ENCODE measurements at regions not wholly inside any gene's neighbourhood (a gene's known extent, or its start where the extent isn't known, plus 50 kb on each side); places are given as distances from the start of the nearest gene placed in this dataset.
"Not testable (repeated sequence)": the region's sequence is repeated elsewhere in the genome, so short reads cannot be mapped to it uniquely, and the experiment has no call there.

- in situ Hi-C loops (cut with MboI; ENCODE audit: low pct_unique_long_range_greater_than_20kb, low sequenced_read_pairs) = no loop called here
- no peak for DNase-seq
These were observed 153.7 kb upstream of the PLAAT1 start for GRCh38 chr3:193087336-193087735.

- in situ Hi-C loops (cut with MboI; ENCODE audit: low pct_unique_long_range_greater_than_20kb, low sequenced_read_pairs) = no loop called here
- no peak for DNase-seq
These were observed 145.7 kb upstream of the PLAAT1 start for GRCh38 chr3:193095366-193095765.

GRCh38 chr3:193096076-193096475 is 144.9 kb upstream of the PLAAT1 start:
- in situ Hi-C loops (cut with MboI; ENCODE audit: low pct_unique_long_range_greater_than_20kb, low sequenced_read_pairs) = no loop called here
- no peak for DNase-seq

- DNase-seq = no peak
- in situ Hi-C loops (cut with MboI; ENCODE audit: low pct_unique_long_range_greater_than_20kb, low sequenced_read_pairs) = no loop called here
These were observed 126.3 kb upstream of the PLAAT1 start for GRCh38 chr3:193114431-193115340.

- DNase-seq = no peak
- in situ Hi-C loops (cut with MboI; ENCODE audit: low pct_unique_long_range_greater_than_20kb, low sequenced_read_pairs) = no loop called here
These were observed 124.2 kb upstream of the PLAAT1 start for GRCh38 chr3:193116871-193117270.

GRCh38 chr3:193118907-193119306 is 122.1 kb upstream of the PLAAT1 start:
- in situ Hi-C loops (cut with MboI; ENCODE audit: low pct_unique_long_range_greater_than_20kb, low sequenced_read_pairs) = no loop called here

GRCh38 chr3:193119926-193120325 is 121.1 kb upstream of the PLAAT1 start:
- DNase-seq = no peak
- in situ Hi-C loops (cut with MboI; ENCODE audit: low pct_unique_long_range_greater_than_20kb, low sequenced_read_pairs) = no loop called here

More at GRCh38 chr3:193118907-193119306, 122.1 kb upstream of the PLAAT1 start:
- DNase-seq = no peak

- in situ Hi-C loops (cut with MboI; ENCODE audit: low pct_unique_long_range_greater_than_20kb, low sequenced_read_pairs) = no loop called here
- DNase-seq = no peak
These were observed 116.2 kb upstream of the PLAAT1 start for GRCh38 chr3:193124861-193125260.

GRCh38 chr3:193129607-193130006 is 111.4 kb upstream of the PLAAT1 start:
- DNase-seq = no peak
- in situ Hi-C loops (cut with MboI; ENCODE audit: low pct_unique_long_range_greater_than_20kb, low sequenced_read_pairs) = no loop called here

GRCh38 chr3:193130576-193130975 is 110.4 kb upstream of the PLAAT1 start:
- in situ Hi-C loops (cut with MboI; ENCODE audit: low pct_unique_long_range_greater_than_20kb, low sequenced_read_pairs) = no loop called here
- no peak for DNase-seq

GRCh38 chr3:193132241-193132640 is 108.8 kb upstream of the PLAAT1 start:
- DNase-seq = no peak
- in situ Hi-C loops (cut with MboI; ENCODE audit: low pct_unique_long_range_greater_than_20kb, low sequenced_read_pairs) = no loop called here

- DNase-seq = no peak
- in situ Hi-C loops (cut with MboI; ENCODE audit: low pct_unique_long_range_greater_than_20kb, low sequenced_read_pairs) = no loop called here
These were observed 108.1 kb upstream of the PLAAT1 start for GRCh38 chr3:193132964-193133363.

- no peak for DNase-seq
- in situ Hi-C loops (cut with MboI; ENCODE audit: low pct_unique_long_range_greater_than_20kb, low sequenced_read_pairs) = no loop called here
These were observed 106.2 kb upstream of the PLAAT1 start for GRCh38 chr3:193134856-193135255.

GRCh38 chr3:193140381-193140780 is 100.6 kb upstream of the PLAAT1 start:
- DNase-seq = no peak
- in situ Hi-C loops (cut with MboI; ENCODE audit: low pct_unique_long_range_greater_than_20kb, low sequenced_read_pairs) = no loop called here

GRCh38 chr3:193145248-193145647 is 95.8 kb upstream of the PLAAT1 start:
- DNase-seq = no peak
- in situ Hi-C loops (cut with MboI; ENCODE audit: low pct_unique_long_range_greater_than_20kb, low sequenced_read_pairs) = no loop called here

GRCh38 chr3:193148688-193149473 is 92.1 kb upstream of the PLAAT1 start:
- in situ Hi-C loops (cut with MboI; ENCODE audit: low pct_unique_long_range_greater_than_20kb, low sequenced_read_pairs) = no loop called here
- no peak for DNase-seq

- DNase-seq = no peak
- in situ Hi-C loops (cut with MboI; ENCODE audit: low pct_unique_long_range_greater_than_20kb, low sequenced_read_pairs) = no loop called here
These were observed 91.0 kb upstream of the PLAAT1 start for GRCh38 chr3:193149998-193150397.

- in situ Hi-C loops (cut with MboI; ENCODE audit: low pct_unique_long_range_greater_than_20kb, low sequenced_read_pairs) = not testable (repeated sequence)
These were observed 85.8 kb upstream of the PLAAT1 start for GRCh38 chr3:193155044-193155781.

GRCh38 chr3:193157051-193157450 is 84.0 kb upstream of the PLAAT1 start:
- no peak for DNase-seq

More at GRCh38 chr3:193155044-193155781, 85.8 kb upstream of the PLAAT1 start:
- not testable (repeated sequence) for DNase-seq

More at GRCh38 chr3:193157051-193157450, 84.0 kb upstream of the PLAAT1 start:
- in situ Hi-C loops (cut with MboI; ENCODE audit: low pct_unique_long_range_greater_than_20kb, low sequenced_read_pairs) = no loop called here
